Cardiac muscle cell (in vitro differentiated cells and primary cell): ENCODE measurements at regions not wholly inside any gene's neighbourhood (a gene's known extent, or its start where the extent isn't known, plus 50 kb on each side); places are given as distances from the start of the nearest gene placed in this dataset.

Experiments used
- DNase-seq, 2 donors: peaks; one replicate each; pipeline versions ENCODE4 v3.0.0 to v3.0.0-alpha.2; 2010 to 2017; ENCODE audit warnings: low read depth in 1 of 2, low spot score in 1 of 2
- H3K27ac ChIP-seq: fragments of 200-600 bp; sonication (generic); 2 replicates; pipeline ENCODE4 v1.5.1; 2016
- H3K27me3 ChIP-seq: fragments of 200-600 bp; sonication (generic); 2 replicates; pipeline ENCODE4 v1.6.0; 2016; ENCODE audit warnings: control low read depth
- H3K36me3 ChIP-seq: fragments of 200-600 bp; sonication (generic); 2 replicates; pipeline ENCODE4 v1.5.1; 2016; ENCODE audit warnings: control low read depth
- H3K4me1 ChIP-seq: fragments of 200-600 bp; sonication (generic); 2 replicates; pipeline ENCODE4 v1.8.1; 2017; ENCODE audit warnings: low read depth, mild to moderate bottlenecking, mixed run types
- H3K4me3 ChIP-seq: fragments of 200-600 bp; sonication (generic); 2 replicates; pipeline ENCODE4 v1.5.1; 2016; ENCODE audit warnings: mild to moderate bottlenecking
- H3K9me3 ChIP-seq: fragments of 200-600 bp; sonication (generic); 2 replicates; pipeline ENCODE4 v1.5.1; 2017; ENCODE audit warnings: low read depth, mild to moderate bottlenecking, control low read depth
- CTCF ChIP-seq: IDR thresholded peaks from 2 replicates; pipeline ENCODE4 v1.5.1; 2012; ENCODE audit warnings: low read depth, mild to moderate bottlenecking, low read length

GRCh38 chr5:93791518-93791972 lies 50.1 kb upstream of the POU5F2 start:
- H3K4me1 ChIP-seq: no peaks in the 10 kb centered on the region
- H3K27me3 ChIP-seq: no peaks in the 10 kb centered on the region
- no peak overlapping the region for H3K27ac ChIP-seq
- no peak for TF ChIP-seq CTCF
- H3K36me3 ChIP-seq: no peaks in the 10 kb centered on the region
- H3K9me3 ChIP-seq: no peaks in the 10 kb centered on the region
- H3K4me3 ChIP-seq: no peak overlapping the region
- DNase-seq: peak in 1 of 2 donors; percentile 16
